ENCODE measurements at regions not wholly inside any gene's neighbourhood (a gene's known extent, or its start where the extent isn't known, plus 50 kb on each side); places are given as distances from the start of the nearest gene placed in this dataset.

GRCh38 chr21:27036736-27037301, 69.9 kb upstream of the ADAMTS5 start:
- H3K4me3 Mint-ChIP-seq = no peak overlapping the region

More at GRCh38 chr21:27036736-27037301, 69.9 kb upstream of the ADAMTS5 start:
- H3K79me2 ChIP-seq (replicated peaks; ENCODE audit: insufficient read depth) = no peaks in the 10 kb centered on the region
- no peak overlapping the region for H3K27ac Mint-ChIP-seq
- DNase-seq (ENCODE audit: low spot score) (no peak), ATAC-seq (no peak)
- H3K27me3 ChIP-seq (ENCODE audit: insufficient read depth) = no peaks in the 10 kb centered on the region
- no peak overlapping the region for H3K4me3 ChIP-seq
- no peaks in the 10 kb centered on the region for H3F3A ChIP-seq (replicated peaks; ENCODE audit: low read depth)
- no peak overlapping the region for H3K27ac ChIP-seq (ENCODE audit: low read depth)
- no peaks in the 10 kb centered on the region for H3K36me3 Mint-ChIP-seq (ENCODE audit: low read depth)
- H3K4me1 Mint-ChIP-seq = peaks cover 6% of the 10 kb centered on the region; the same call in 2 of the 3 replicates
- H3K27me3 Mint-ChIP-seq (ENCODE audit: insufficient read depth, low read depth, poor library complexity) = peaks cover 2% of the 10 kb centered on the region
- no peak for TF ChIP-seq JUNB (IDR thresholded peaks at IDR 0.05; ENCODE audit: unreplicated experiment)
- TF ChIP-seq POLR2AphosphoS5 (IDR thresholded peaks at IDR 0.05; ENCODE audit: low read depth) = no peak
- no peak for TF ChIP-seq ZNF114 (CRISPR knock-in tag; IDR thresholded peaks at IDR 0.05)
- no peak for TF ChIP-seq ETS1 (IDR thresholded peaks at IDR 0.05)
- TF ChIP-seq CTCF (conservative IDR thresholded peaks at IDR 0.05; ENCODE audit: low read depth in 2 of 2) = no peak
- no peak for TF ChIP-seq CREB1 (CRISPR knock-in tag; IDR thresholded peaks at IDR 0.05; ENCODE audit: low read depth)
- TF ChIP-seq NANOG (IDR thresholded peaks at IDR 0.05; ENCODE audit: borderline replicate concordance) = no peak
- no peak for TF ChIP-seq REST (IDR thresholded peaks at IDR 0.05; ENCODE audit: unreplicated experiment)
- no peak for TF ChIP-seq ZNF331 (CRISPR knock-in tag; IDR thresholded peaks at IDR 0.05; ENCODE audit: low read depth)
- TF ChIP-seq EZH2phosphoT487 (IDR thresholded peaks at IDR 0.05; ENCODE audit: unreplicated experiment) = no peak
- TF ChIP-seq EZH2 (IDR thresholded peaks at IDR 0.05; ENCODE audit: low read depth, unreplicated experiment) = no peak
- TF ChIP-seq STAT1 (IDR thresholded peaks at IDR 0.05; ENCODE audit: unreplicated experiment) = no peak
- no peak for TF ChIP-seq ZNF462 (CRISPR knock-in tag; IDR thresholded peaks at IDR 0.05)
- H2AFZ ChIP-seq = peak overlapping the region; percentile 25; the same call in 1 of the 2 replicates
- no peaks in the 10 kb centered on the region for H4K20me1 ChIP-seq (replicated peaks; ENCODE audit: insufficient read depth)
- no peaks in the 10 kb centered on the region for H3K4me1 ChIP-seq (ENCODE audit: insufficient read depth)
- H3K9me2 ChIP-seq (ENCODE audit: insufficient read depth) = no peaks in the 10 kb centered on the region
- H3K4me2 ChIP-seq = no peak overlapping the region
- H3K36me3 ChIP-seq (ENCODE audit: insufficient read depth) = no peaks in the 10 kb centered on the region
- H3K9me3 Mint-ChIP-seq = no peaks in the 10 kb centered on the region

Measured in GM23338 (cell line).